ENCODE measurements at regions not wholly inside any gene's neighbourhood (a gene's known extent, or its start where the extent isn't known, plus 50 kb on each side); places are given as distances from the start of the nearest gene placed in this dataset.

- Histone ChIP-seq H3K9ac (ENCODE audit: low read length) (no peak overlapping the region), H3K36me3 (ENCODE audit: low read length) (no peaks in the 10 kb centered on the region), H3K27ac (ENCODE audit: low read depth, low read length) (no peak overlapping the region), H3K4me3 (ENCODE audit: insufficient read depth, low read length, poor library complexity, severe bottlenecking) (no peak overlapping the region), H3K27me3 (ENCODE audit: low read length) (no peaks in the 10 kb centered on the region), H4K20me1 (ENCODE audit: low read depth, low read length) (no peaks in the 10 kb centered on the region), H3K79me2 (ENCODE audit: insufficient read depth, low read length) (no peaks in the 10 kb centered on the region), H3F3A (ENCODE audit: insufficient read depth) (no peaks in the 10 kb centered on the region), H3K9me3 (ENCODE audit: insufficient read depth, low read length) (no peaks in the 10 kb centered on the region), H3K9me2 (replicated peaks; ENCODE audit: insufficient read depth, low read length) (no peaks in the 10 kb centered on the region), H2AFZ (ENCODE audit: low read depth, low read length, severe bottlenecking) (no peak overlapping the region), H3K4me2 (ENCODE audit: low read depth, low read length, poor library complexity, severe bottlenecking) (no peak overlapping the region)
- TF ChIP-seq EZH2phosphoT487 (conservative IDR thresholded peaks at IDR 0.05; ENCODE audit: low read length) = no peak
- no peak for TF ChIP-seq CTCF (IDR thresholded peaks at IDR 0.05; ENCODE audit: insufficient read depth, low read length, poor library complexity, severe bottlenecking)
Observed at GRCh38 chr13:50459046-50459445, 384.4 kb downstream of the DLEU7 start.

- Histone ChIP-seq H3K9me2 (replicated peaks; ENCODE audit: insufficient read depth, low read length) (no peaks in the 10 kb centered on the region), H3K27me3 (ENCODE audit: low read length) (no peaks in the 10 kb centered on the region), H2AFZ (ENCODE audit: low read depth, low read length, severe bottlenecking) (no peak overlapping the region), H3K4me3 (ENCODE audit: insufficient read depth, low read length, poor library complexity, severe bottlenecking) (no peak overlapping the region), H3K4me2 (ENCODE audit: low read depth, low read length, poor library complexity, severe bottlenecking) (no peak overlapping the region), H3K9ac (ENCODE audit: low read length) (no peak overlapping the region), H3K9me3 (ENCODE audit: insufficient read depth, low read length) (no peaks in the 10 kb centered on the region), H4K20me1 (ENCODE audit: low read depth, low read length) (no peaks in the 10 kb centered on the region), H3K79me2 (ENCODE audit: insufficient read depth, low read length) (no peaks in the 10 kb centered on the region), H3K36me3 (ENCODE audit: low read length) (no peaks in the 10 kb centered on the region), H3K27ac (ENCODE audit: low read depth, low read length) (no peak overlapping the region), H3F3A (ENCODE audit: insufficient read depth) (no peaks in the 10 kb centered on the region)
- no peak for TF ChIP-seq EZH2phosphoT487 (conservative IDR thresholded peaks at IDR 0.05; ENCODE audit: low read length)
- no peak for TF ChIP-seq CTCF (IDR thresholded peaks at IDR 0.05; ENCODE audit: insufficient read depth, low read length, poor library complexity, severe bottlenecking)
Observed at GRCh38 chr13:50459658-50460057, 383.8 kb downstream of the DLEU7 start.

GRCh38 chr13:50460358-50460757 is 383.1 kb downstream of the DLEU7 start:
- no peaks in the 10 kb centered on the region for H3K9me3 ChIP-seq (ENCODE audit: insufficient read depth, low read length)
- no peaks in the 10 kb centered on the region for H3K27me3 ChIP-seq (ENCODE audit: low read length)
- H3K79me2 ChIP-seq (ENCODE audit: insufficient read depth, low read length) = no peaks in the 10 kb centered on the region
- H3K4me3 ChIP-seq (ENCODE audit: insufficient read depth, low read length, poor library complexity, severe bottlenecking) = no peak overlapping the region
- H4K20me1 ChIP-seq (ENCODE audit: low read depth, low read length) = no peaks in the 10 kb centered on the region
- H3K4me2 ChIP-seq (ENCODE audit: low read depth, low read length, poor library complexity, severe bottlenecking) = no peak overlapping the region
- no peak overlapping the region for H3K27ac ChIP-seq (ENCODE audit: low read depth, low read length)
- H2AFZ ChIP-seq (ENCODE audit: low read depth, low read length, severe bottlenecking) = no peak overlapping the region
- no peak overlapping the region for H3K9ac ChIP-seq (ENCODE audit: low read length)
- TF ChIP-seq CTCF (IDR thresholded peaks at IDR 0.05; ENCODE audit: insufficient read depth, low read length, poor library complexity, severe bottlenecking) (no peak), EZH2phosphoT487 (conservative IDR thresholded peaks at IDR 0.05; ENCODE audit: low read length) (no peak)
- no peaks in the 10 kb centered on the region for H3K9me2 ChIP-seq (replicated peaks; ENCODE audit: insufficient read depth, low read length)
- H3K36me3 ChIP-seq (ENCODE audit: low read length) = no peaks in the 10 kb centered on the region
- no peaks in the 10 kb centered on the region for H3F3A ChIP-seq (ENCODE audit: insufficient read depth)

Measured in SU-DHL-6 (cell line).